KMS-11 (cell line): ENCODE measurements at regions not wholly inside any gene's neighbourhood (a gene's known extent, or its start where the extent isn't known, plus 50 kb on each side); places are given as distances from the start of the nearest gene placed in this dataset.

Experiments
- H2AFZ ChIP-seq: fragments of 200-600 bp; sonication (generic); 2 replicates; pipeline ENCODE4 v1.6.1; 2016; ENCODE audit warnings: antibody characterized with exemption, mixed run types, low read depth
- H3K27ac ChIP-seq: fragments of 200-600 bp; sonication (generic); 2 replicates; pipeline ENCODE4 v1.6.1; 2016; ENCODE audit warnings: mild to moderate bottlenecking, mixed run types
- H3K27me3 ChIP-seq: fragments of 200-600 bp; sonication (generic); 2 replicates; pipeline ENCODE4 v1.6.1; 2017; ENCODE audit warnings: mild to moderate bottlenecking, low read depth, mixed run types, moderate library complexity; ENCODE audit not compliant: insufficient read depth
- H3K36me3 ChIP-seq: fragments of 200-600 bp; sonication (generic); 2 replicates; pipeline ENCODE4 v1.6.1; 2017; ENCODE audit warnings: mild to moderate bottlenecking, mixed run types; ENCODE audit not compliant: insufficient read depth
- H3K4me1 ChIP-seq: fragments of 200-600 bp; sonication (generic); 2 replicates; pipeline ENCODE4 v1.6.1; 2016; ENCODE audit warnings: mild to moderate bottlenecking, low read depth, mixed run types; ENCODE audit not compliant: poor library complexity, severe bottlenecking
- H3K4me2 ChIP-seq: fragments of 200-600 bp; sonication (generic); 2 replicates; pipeline ENCODE4 v1.7.0; 2016; ENCODE audit warnings: mild to moderate bottlenecking, mixed run types
- H3K4me3 ChIP-seq: fragments of 200-600 bp; sonication (generic); IDR thresholded peaks from 2 replicates; pipeline ENCODE4 v1.6.1; 2017; ENCODE audit warnings: low read depth, low read length, mixed read lengths; ENCODE audit not compliant: insufficient read depth
- H3K79me2 ChIP-seq: fragments of 200-600 bp; sonication (generic); 2 replicates; pipeline ENCODE4 v1.6.1; 2016; ENCODE audit warnings: low read depth, mixed run types; ENCODE audit not compliant: insufficient read depth
- H3K9ac ChIP-seq: fragments of 200-600 bp; sonication (generic); 2 replicates; pipeline ENCODE4 v1.6.1; 2016; ENCODE audit warnings: mild to moderate bottlenecking, mixed run types
- H4K20me1 ChIP-seq: fragments of 200-600 bp; sonication (generic); 2 replicates; pipeline ENCODE4 v1.6.1; 2016; ENCODE audit warnings: mild to moderate bottlenecking, mixed run types; ENCODE audit not compliant: insufficient read depth
- TF ChIP-seq, protein P1 (sequence below): fragments of 200-600 bp; sonication (generic); conservative IDR thresholded peaks from 2 replicates; pipeline ENCODE4 v1.6.1; 2017; ENCODE audit warnings: low read depth, mild to moderate bottlenecking, antibody characterized with exemption, low read length, moderate library complexity, mixed read lengths

DNA sequence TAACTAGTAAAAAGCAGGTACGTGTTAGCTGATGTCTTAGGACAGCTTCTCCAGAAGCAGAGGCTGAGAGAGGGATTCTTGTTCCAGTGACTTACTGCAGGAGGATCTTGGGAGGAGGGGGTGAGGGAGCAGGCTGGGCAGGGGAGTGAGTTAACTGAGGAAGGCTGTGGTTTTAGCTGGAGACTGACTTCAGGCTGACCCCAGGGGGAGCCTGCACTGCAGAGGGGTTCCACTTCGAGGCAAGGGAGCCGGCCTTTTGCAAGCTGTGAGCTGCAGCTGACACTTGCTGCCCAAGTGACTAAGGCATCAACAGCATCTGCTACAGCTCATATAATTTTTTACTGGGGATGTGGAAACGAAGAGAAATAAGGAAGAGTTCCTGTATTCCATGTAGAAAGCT lies 50.4 kb upstream of the SOD1 start:
- H3K79me2 ChIP-seq, result no peaks in the 10 kb centered on the region
- no peak overlapping the region for H3K4me3 ChIP-seq
- H3K36me3 ChIP-seq, result no peaks in the 10 kb centered on the region
- H3K4me2 ChIP-seq, result no peak overlapping the region
- no peaks in the 10 kb centered on the region for H3K27me3 ChIP-seq
- H3K4me1 ChIP-seq, result no peaks in the 10 kb centered on the region
- H2AFZ ChIP-seq, result no peak overlapping the region
- TF ChIP-seq, protein P1, sequence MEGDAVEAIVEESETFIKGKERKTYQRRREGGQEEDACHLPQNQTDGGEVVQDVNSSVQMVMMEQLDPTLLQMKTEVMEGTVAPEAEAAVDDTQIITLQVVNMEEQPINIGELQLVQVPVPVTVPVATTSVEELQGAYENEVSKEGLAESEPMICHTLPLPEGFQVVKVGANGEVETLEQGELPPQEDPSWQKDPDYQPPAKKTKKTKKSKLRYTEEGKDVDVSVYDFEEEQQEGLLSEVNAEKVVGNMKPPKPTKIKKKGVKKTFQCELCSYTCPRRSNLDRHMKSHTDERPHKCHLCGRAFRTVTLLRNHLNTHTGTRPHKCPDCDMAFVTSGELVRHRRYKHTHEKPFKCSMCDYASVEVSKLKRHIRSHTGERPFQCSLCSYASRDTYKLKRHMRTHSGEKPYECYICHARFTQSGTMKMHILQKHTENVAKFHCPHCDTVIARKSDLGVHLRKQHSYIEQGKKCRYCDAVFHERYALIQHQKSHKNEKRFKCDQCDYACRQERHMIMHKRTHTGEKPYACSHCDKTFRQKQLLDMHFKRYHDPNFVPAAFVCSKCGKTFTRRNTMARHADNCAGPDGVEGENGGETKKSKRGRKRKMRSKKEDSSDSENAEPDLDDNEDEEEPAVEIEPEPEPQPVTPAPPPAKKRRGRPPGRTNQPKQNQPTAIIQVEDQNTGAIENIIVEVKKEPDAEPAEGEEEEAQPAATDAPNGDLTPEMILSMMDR, result no peak
- no peaks in the 10 kb centered on the region for H4K20me1 ChIP-seq
- H3K27ac ChIP-seq, result no peak overlapping the region
- H3K9ac ChIP-seq, result no peak overlapping the region

DNA sequence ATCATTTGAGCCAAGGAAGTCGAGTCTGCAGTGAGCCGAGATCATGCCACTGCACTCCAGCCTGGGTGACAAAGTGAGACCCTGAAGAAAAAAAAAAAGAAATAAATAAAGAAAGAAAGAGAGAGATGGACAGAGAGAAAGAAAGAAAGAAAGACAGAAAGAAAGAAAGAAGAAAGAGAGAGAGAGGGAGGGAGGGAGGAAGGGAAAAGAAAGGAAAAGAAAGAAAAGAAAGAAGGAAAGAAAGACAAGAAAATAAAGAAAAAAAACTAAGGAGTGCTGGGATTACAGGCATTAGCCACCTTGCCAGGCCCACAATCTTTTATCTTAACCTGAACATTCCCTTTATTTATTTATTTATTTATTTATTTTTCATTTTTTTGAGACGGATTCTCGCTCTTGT lies 51.7 kb upstream of the SOD1 start:
- Histone ChIP-seq H3K4me2 (no peak overlapping the region), H3K79me2 (no peaks in the 10 kb centered on the region), H3K36me3 (no peaks in the 10 kb centered on the region), H3K9ac (no peak overlapping the region), H3K4me3 (no peak overlapping the region), H3K4me1 (no peaks in the 10 kb centered on the region), H3K27me3 (no peaks in the 10 kb centered on the region), H4K20me1 (no peaks in the 10 kb centered on the region), H3K27ac (no peak overlapping the region), H2AFZ (no peak overlapping the region)
- TF ChIP-seq, protein P1, result no peak

DNA sequence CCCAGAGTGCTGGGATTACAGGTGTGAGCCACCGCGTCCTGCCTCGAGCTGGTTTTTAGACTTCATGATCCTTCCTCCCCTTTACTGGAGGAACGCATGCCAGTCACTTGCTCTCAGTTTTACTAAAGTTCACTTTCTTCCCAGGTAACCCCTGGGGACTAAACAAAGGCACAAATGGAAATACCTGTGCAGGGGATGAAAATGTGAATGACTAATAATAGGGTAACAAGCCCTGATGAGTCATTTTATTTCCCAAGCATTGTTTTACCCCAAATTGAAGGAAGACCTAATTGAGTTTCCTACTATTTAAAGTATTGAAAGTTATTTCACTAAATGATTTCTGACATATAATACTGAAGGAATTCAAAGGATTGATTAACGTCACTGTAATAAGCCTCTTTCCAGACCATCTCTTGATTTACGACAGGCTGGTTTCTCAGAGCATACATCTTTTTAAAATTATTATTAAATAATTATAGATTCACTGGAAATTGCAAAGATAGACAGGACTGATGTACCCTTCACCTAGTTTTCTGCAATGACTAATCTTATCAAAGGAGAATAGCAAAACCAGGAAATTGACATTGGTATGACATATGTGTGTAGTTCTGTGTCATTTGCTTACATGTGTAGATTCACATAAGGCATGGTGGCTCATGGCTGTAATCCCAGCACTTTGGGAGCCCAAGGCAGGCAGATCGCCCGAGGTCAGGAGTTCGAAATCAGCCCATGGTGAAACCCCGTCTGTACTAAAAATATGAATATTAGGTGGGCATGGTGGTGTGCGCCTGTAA lies 53.2 kb upstream of the SOD1 start:
- H4K20me1 ChIP-seq, result no peaks in the 10 kb centered on the region
- no peak overlapping the region for H2AFZ ChIP-seq
- H3K79me2 ChIP-seq, result no peaks in the 10 kb centered on the region
- no peak overlapping the region for H3K9ac ChIP-seq
- TF ChIP-seq, protein P1, result no peak
- no peaks in the 10 kb centered on the region for H3K27me3 ChIP-seq
- no peaks in the 10 kb centered on the region for H3K4me1 ChIP-seq
- no peak overlapping the region for H3K4me3 ChIP-seq
- H3K27ac ChIP-seq, result no peak overlapping the region
- no peak overlapping the region for H3K4me2 ChIP-seq
- no peaks in the 10 kb centered on the region for H3K36me3 ChIP-seq

GRCh38 chr21:31604591-31605190 lies 54.8 kb upstream of the SOD1 start:
- no peaks in the 10 kb centered on the region for H3K4me1 ChIP-seq
- H4K20me1 ChIP-seq, result no peaks in the 10 kb centered on the region
- no peak overlapping the region for H3K9ac ChIP-seq
- H2AFZ ChIP-seq, result 0 out of 2 replicates have a peak overlapping the region, but pooled peaks have one; percentile 23
- no peak overlapping the region for H3K27ac ChIP-seq
- TF ChIP-seq, protein P1, result peak; percentile 97
- H3K27me3 ChIP-seq, result no peaks in the 10 kb centered on the region
- H3K4me2 ChIP-seq, result no peak overlapping the region
- no peak overlapping the region for H3K4me3 ChIP-seq
- no peaks in the 10 kb centered on the region for H3K36me3 ChIP-seq
- H3K79me2 ChIP-seq, result no peaks in the 10 kb centered on the region
